A673 (cell line): ENCODE measurements at regions not wholly inside any gene's neighbourhood (a gene's known extent, or its start where the extent isn't known, plus 50 kb on each side); places are given as distances from the start of the nearest gene placed in this dataset.

Experiments
- BruUV-seq: library from RNA; stranded (reverse); fragments of 400-500 nt; replicated peaks from 2 replicates; lab custom pipeline; 2021; lab: Mats Ljungman, UMichigan
- CTCF ChIA-PET: fragments of 300-600 bp; sonication (Branson Sonifier 250); formaldehyde crosslinking; loops from one replicate; lab custom pipeline; 2022; ENCODE audit warnings: antibody characterized with exemption; lab: Charles Lee
- POLR2A ChIA-PET: fragments of 300-600 bp; sonication (Branson Sonifier 250); formaldehyde crosslinking; loops from one replicate; lab custom pipeline; 2022; ENCODE audit warnings: antibody characterized with exemption; ENCODE audit not compliant: low non-redundant PET; lab: Charles Lee
- DNase-seq: peaks from one replicate; pipeline ENCODE4 v3.0.0-alpha.2; 2015; ENCODE audit warnings: low spot score
- H3K27ac ChIP-seq: fragments of 200-600 bp; sonication (generic); 2 replicates; pipeline ENCODE4 v1.5.1; 2016; ENCODE audit warnings: mixed run types, low read depth, mild to moderate bottlenecking, mixed read lengths, antibody characterized with exemption, low read length; ENCODE audit not compliant: poor library complexity, severe bottlenecking
- H3K27me3 ChIP-seq: fragments of 200-600 bp; sonication (generic); replicated peaks from 2 replicates; pipeline ENCODE4 v1.6.1; 2017; ENCODE audit warnings: mixed run types, low read depth, mild to moderate bottlenecking, mixed read lengths, antibody characterized with exemption, low read length; ENCODE audit not compliant: insufficient read depth, poor library complexity
- H3K36me3 ChIP-seq: fragments of 200-600 bp; sonication (generic); 2 replicates; pipeline ENCODE4 v1.6.1; 2016; ENCODE audit warnings: mixed run types, mild to moderate bottlenecking, mixed read lengths, antibody characterized with exemption, low read length; ENCODE audit not compliant: insufficient read depth, poor library complexity, severe bottlenecking
- H3K4me1 ChIP-seq: fragments of 200-600 bp; sonication (generic); 2 replicates; pipeline ENCODE4 v1.6.1; 2017; ENCODE audit warnings: mixed run types, mild to moderate bottlenecking, mixed read lengths, antibody characterized with exemption, low read length; ENCODE audit not compliant: insufficient read depth, poor library complexity, severe bottlenecking
- H3K4me3 ChIP-seq: fragments of 200-600 bp; sonication (generic); 2 replicates; pipeline ENCODE4 v1.5.1; 2016; ENCODE audit warnings: low read depth, mixed run types, mild to moderate bottlenecking, mixed read lengths, low read length; ENCODE audit not compliant: poor library complexity, severe bottlenecking
- H3K9me3 ChIP-seq: fragments of 200-600 bp; sonication (generic); 2 replicates; pipeline ENCODE4 v1.6.1; 2016; ENCODE audit warnings: mixed run types, low read depth, mild to moderate bottlenecking, mixed read lengths, antibody characterized with exemption, low read length; ENCODE audit not compliant: poor library complexity, severe bottlenecking
- EZH2 ChIP-seq: fragments of 200-600 bp; sonication (generic); IDR thresholded peaks from 2 replicates; pipeline ENCODE4 v1.6.1; 2017; ENCODE audit warnings: borderline replicate concordance, low read depth, mild to moderate bottlenecking, mixed read lengths, antibody characterized with exemption, low read length; ENCODE audit not compliant: poor library complexity, severe bottlenecking
- intact Hi-C: fragments of 100-400 bp; cut with micrococcal nuclease; formaldehyde crosslinking; loops from one replicate; pipeline ENCODE4 v1.10.0; 2022; ENCODE audit not compliant: unreplicated experiment
- TF ChIP-seq, protein P1 (sequence below): fragments of 300-800, 200-600 bp; sonication (generic); conservative IDR thresholded peaks from 2 replicates; pipeline ENCODE4 v1.5.1; 2017; ENCODE audit warnings: low read depth, mild to moderate bottlenecking, antibody characterized with exemption, low read length, moderate library complexity, mixed read lengths

DNA sequence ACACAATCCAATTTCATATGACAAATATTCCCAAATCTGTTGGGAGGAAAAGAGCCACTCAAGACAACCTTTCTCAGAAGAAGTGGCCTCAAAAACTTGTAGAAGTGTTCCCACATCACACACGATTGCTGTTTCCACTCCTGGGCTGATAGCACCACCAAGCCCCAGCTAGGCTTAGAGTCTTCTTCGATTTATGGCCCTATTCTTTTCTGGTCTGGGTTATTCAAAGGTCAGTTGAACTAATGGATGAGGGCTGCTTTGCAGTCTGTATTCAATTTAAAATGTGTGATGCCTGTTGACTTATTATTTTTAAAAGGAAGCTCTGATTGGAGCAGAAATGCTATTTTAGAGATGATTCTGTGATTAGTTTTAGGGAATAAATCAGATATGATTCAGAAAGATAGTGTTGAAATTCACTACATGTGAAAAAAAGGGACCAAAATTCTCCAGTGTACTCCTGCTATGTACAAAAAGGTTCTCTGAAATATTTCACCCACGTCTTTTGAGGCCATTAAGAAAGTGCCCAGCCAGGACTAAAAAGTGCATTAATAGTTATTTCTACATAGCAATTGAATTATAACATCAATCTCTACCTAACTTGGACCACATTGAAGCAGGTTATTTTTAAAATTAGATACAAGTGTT is 57.3 kb upstream of the SPON1 start:
- Histone ChIP-seq H3K4me1 (no peaks in the 10 kb centered on the region), H3K4me3 (no peak overlapping the region), H3K9me3 (no peaks in the 10 kb centered on the region), H3K36me3 (no peaks in the 10 kb centered on the region), H3K27ac (no peak overlapping the region), H3K27me3 (no peaks in the 10 kb centered on the region)
- no peak for TF ChIP-seq EZH2
- TF ChIP-seq, protein P1, sequence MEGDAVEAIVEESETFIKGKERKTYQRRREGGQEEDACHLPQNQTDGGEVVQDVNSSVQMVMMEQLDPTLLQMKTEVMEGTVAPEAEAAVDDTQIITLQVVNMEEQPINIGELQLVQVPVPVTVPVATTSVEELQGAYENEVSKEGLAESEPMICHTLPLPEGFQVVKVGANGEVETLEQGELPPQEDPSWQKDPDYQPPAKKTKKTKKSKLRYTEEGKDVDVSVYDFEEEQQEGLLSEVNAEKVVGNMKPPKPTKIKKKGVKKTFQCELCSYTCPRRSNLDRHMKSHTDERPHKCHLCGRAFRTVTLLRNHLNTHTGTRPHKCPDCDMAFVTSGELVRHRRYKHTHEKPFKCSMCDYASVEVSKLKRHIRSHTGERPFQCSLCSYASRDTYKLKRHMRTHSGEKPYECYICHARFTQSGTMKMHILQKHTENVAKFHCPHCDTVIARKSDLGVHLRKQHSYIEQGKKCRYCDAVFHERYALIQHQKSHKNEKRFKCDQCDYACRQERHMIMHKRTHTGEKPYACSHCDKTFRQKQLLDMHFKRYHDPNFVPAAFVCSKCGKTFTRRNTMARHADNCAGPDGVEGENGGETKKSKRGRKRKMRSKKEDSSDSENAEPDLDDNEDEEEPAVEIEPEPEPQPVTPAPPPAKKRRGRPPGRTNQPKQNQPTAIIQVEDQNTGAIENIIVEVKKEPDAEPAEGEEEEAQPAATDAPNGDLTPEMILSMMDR: no peak
- no peak for DNase-seq
- intact Hi-C loops: no loop called here
- BruUV-seq: no TSS peak
- ChIA-PET POLR2A (no interaction called here), CTCF (no interaction called here)

DNA sequence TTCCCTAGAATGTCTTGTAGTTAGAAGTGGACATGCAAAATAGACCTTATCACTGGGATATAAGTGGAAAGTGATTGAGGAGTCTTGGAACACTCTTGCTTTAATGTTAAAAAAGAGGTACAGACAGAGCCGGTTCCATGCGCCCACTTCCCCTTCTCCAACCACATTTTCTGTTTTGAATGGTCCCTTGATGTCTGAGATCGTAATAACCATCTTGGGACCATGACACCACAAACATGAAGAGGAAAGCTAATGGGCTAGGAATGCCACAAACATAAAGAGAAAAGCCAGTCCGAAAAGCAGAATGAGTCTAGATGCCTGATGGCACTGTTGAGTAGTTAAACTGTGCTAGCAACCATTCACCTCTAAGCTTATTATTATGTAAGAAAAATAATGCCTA is 54.8 kb upstream of the SPON1 start:
- BruUV-seq: no TSS peak

DNA sequence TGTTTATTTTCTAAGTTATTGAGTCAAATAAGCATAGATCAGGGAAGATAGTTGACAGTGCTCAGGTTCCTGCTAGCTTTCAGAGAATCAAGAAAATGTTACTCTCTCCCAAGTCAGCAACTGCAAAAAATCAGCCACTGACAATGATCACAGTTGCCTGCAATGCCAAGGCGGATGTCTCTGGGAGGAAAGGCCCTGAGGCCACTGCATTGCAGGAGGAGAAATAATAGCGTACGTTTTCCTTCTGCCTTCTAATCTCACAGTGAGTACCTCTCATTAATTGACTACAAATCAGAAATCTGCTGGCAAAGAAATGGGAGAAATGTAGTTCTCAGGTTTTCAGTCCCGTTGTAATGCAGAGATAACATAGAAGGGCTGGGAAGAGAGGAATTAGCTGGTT is 54.0 kb upstream of the SPON1 start:
- H3K4me1 ChIP-seq: no peaks in the 10 kb centered on the region
- no TSS peak for BruUV-seq
- no peak overlapping the region for H3K27ac ChIP-seq
- no peaks in the 10 kb centered on the region for H3K9me3 ChIP-seq
- no peaks in the 10 kb centered on the region for H3K36me3 ChIP-seq
- ChIA-PET POLR2A (no interaction called here), CTCF (no interaction called here)
- DNase-seq: no peak
- intact Hi-C loops: no loop called here
- TF ChIP-seq, protein P1: no peak
- no peak overlapping the region for H3K4me3 ChIP-seq
- no peaks in the 10 kb centered on the region for H3K27me3 ChIP-seq

More for the DNA sequence above, 54.8 kb upstream of the SPON1 start:
- no peaks in the 10 kb centered on the region for H3K9me3 ChIP-seq
- intact Hi-C loops: no loop called here
- POLR2A ChIA-PET: no interaction called here
- no peak overlapping the region for H3K4me3 ChIP-seq
- CTCF ChIA-PET: no interaction called here
- H3K36me3 ChIP-seq: no peaks in the 10 kb centered on the region
- TF ChIP-seq EZH2: no peak
- TF ChIP-seq, protein P1: no peak
- H3K27ac ChIP-seq: no peak overlapping the region
- DNase-seq: no peak
- H3K4me1 ChIP-seq: no peaks in the 10 kb centered on the region
- no peaks in the 10 kb centered on the region for H3K27me3 ChIP-seq
